NCI-H2196 treated with DMSO at 0.1 percent for 48 hours (cell line): ENCODE measurements at regions not wholly inside any gene's neighbourhood (a gene's known extent, or its start where the extent isn't known, plus 50 kb on each side); places are given as distances from the start of the nearest gene placed in this dataset.
"Not testable (repeated sequence)": the region's sequence is repeated elsewhere in the genome, so short reads cannot be mapped to it uniquely, and the experiment has no call there.

Source experiments
- DNase-seq: peaks from one replicate; lab custom pipeline; 2025; ENCODE audit not compliant: unreplicated experiment; lab: John Stamatoyannopoulos, UW

DNA sequence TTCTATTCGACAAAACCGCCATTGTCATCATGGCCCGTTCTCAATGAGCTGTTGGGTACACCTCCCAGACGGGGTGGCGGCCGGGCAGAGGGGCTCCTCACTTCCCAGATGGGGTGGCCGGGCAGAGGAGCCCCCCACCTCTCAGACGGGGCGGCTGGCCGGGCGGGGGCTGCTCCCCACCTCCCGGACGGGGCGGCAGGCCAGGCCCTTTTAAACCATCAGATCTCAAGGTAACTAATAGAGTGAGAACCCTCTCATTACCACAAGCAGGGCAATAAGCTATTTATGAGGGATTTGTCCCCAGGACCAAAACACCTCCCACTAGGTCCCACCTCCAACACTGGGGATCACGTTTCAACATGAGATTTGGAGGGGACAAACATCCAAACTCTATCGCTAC lies 571.5 kb downstream of the INSC start:
- not testable (repeated sequence) for DNase-seq

DNA sequence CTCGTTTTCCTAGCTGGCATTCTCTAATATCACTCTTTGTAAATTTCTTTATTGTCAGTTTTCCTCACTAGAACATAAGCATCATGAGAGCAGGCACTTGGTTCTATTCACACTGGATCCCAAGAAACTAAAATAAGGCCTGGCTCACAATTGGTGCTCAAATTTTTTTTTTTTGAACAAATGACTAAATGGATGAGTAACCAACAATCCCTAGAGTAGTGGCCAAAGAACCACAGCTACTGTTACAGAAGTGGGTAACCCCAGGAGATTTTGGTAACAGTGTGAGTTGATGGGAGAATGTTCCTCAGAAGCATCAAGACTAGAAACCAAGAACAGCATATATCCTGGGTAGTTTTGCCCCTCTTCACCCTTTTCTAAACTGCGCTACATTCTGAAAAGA lies 572.6 kb downstream of the INSC start:
- no peak for DNase-seq

DNA sequence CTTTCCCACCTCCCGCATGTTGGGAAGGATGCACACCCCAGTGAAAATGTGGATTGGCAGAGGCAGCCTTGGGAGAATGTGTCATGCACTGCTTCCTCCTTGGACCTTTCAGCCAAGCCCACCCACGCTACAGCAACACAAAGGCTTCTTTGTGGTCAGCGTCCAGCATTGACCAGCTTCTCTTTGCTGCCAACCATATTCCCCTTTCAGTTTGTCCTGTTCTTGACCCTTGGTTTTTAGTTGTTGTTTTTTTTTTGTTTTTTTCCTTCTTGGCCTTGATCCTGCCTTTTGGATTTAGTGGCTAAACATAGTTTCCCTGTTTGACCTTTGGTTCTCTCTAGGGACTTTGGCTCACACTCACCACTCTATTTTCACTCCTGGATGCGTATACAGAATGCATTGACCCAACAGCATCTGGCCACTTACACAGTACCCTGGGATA lies 573.6 kb downstream of the INSC start:
- DNase-seq: no peak

DNA sequence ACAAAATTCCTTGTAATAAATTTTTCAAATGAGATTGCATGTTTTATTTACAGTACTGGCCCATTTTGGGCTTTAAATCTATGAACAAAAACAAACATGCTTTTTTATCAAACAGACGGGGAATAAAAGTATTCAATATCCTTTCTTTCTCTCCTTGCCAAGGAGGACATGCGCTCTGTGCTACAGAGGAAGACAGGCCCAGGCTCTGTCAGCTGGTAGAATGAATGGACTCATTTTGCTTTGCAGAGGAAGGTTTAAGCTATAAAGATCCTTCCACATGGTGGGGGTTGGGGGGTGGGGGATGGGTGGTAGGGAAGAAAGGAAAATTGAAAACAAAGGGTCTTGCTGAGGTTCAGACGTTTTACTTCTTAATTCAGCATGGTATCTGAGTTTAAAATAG lies 575.6 kb downstream of the INSC start:
- DNase-seq: no peak

DNA sequence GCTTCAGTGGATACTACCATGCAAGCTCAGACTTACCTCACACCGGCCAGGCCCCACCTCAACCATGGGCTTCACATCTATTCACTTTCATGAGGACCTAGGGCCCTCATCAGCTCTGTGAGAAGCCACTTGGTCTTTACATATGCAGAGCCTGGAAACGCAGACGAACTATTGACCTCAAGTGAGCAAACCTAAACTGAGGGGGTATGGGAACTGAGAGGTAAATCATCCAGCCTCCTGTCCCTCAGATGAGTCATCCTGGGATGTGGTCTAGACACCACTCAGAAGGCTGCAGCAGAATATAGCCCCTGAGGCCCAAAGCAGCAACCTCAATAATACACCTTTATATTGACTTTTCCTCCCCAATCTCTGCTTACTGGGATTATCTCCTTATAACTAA lies 578.0 kb downstream of the INSC start:
- no peak for DNase-seq

DNA sequence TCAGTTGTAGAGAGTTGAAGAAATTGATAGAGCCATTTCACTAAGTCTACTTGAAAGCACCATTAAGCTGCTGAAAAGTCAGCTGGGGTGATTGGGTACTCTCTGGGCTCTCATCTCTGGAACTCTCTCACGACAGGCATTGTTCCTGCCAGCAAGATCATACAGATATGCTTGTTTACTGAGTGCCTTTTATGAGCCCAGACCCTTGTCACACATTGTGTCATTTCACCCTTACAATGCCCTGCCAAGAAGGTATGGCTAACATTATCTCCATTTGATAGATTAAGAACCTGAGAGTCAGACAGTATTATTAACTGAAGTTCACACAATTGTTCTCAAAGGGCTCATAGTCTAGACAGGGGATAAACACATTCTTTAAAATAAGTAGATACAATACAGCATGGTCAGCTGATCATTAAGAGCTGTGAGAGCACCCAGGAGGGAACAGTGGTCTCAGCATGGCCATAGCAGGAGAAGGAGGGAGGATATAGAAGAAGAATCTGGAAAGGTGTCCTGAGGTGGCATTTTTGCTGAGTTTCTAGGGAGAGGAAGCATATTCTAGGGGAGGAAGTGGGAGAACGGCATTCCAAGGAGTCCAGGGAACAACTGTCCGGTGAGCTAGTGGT lies 580.5 kb downstream of the INSC start:
- DNase-seq: no peak

DNA sequence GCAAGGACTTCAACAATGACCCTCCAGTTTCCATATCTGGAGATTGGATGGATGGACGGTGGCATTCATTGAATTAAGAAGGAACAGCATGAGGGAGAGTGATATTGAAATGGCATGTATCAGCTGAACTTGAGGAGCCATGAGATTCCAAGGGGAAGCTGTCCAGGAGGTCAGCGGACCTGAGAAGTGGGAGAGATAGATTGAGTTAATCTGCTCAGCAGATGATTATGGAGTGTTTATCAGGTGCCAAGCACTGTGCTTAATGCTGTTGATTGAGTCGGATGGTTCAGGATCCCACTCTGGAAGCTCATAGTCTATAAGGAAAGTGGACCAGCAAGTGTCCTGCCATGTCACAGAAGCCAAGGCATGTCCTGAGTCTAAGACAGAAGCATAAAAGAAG lies 581.3 kb downstream of the INSC start:
- no peak for DNase-seq

DNA sequence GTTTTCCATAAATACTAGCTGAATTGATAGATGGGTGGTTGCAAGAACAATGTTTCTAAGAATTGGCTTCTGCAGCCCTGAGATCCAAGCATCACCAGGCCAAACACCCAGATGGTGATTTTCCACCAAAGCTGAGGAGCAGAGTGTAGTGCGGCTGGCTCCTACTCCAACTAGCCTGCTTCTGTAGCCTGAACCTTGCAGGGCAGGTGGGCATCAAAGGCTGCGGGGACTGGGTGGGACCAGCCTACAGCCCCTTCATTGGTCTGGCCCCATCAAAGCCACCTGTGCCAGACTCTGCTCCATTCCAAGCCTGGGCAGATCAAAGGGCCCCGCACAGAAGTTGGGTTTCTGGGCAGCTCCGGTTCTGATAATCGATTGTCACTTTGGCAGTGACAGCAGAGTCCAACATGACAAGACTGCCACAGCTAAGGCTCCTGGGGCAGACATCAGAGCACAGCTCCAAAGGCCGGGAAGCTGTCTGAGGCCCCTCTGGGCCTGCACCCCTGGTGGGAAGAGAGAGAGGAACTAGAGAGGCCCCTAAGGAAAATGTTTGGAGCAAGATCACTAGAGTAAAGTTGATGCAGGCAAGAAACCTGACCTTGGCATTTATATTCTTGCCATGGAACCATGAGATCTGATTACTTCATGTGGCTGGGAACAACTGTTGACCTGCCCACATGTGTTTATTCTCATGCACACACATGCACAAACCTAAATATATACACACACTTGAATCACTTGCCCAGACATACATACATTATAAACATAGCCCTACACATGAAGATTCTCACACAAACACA lies 582.9 kb downstream of the INSC start:
- no peak for DNase-seq

DNA sequence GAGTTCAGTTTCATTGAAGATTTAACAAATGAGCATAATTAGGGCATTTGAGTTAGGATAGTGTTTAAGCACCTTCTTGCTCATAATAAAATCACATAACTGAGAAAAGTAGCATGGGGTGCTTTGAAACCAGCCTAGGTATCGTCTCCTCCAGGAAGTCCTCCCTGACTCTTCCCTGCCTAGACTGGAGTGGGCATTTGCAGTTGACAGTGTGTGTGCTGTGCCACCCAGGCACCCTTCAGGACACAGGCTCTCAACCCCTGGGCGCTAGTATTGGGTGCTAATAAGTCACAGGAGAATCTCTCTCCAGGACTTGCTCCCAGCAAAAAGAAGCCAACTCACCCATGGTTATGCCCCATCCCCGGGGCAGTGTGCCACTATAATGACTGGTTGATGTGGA lies 584.1 kb downstream of the INSC start:
- no peak for DNase-seq

DNA sequence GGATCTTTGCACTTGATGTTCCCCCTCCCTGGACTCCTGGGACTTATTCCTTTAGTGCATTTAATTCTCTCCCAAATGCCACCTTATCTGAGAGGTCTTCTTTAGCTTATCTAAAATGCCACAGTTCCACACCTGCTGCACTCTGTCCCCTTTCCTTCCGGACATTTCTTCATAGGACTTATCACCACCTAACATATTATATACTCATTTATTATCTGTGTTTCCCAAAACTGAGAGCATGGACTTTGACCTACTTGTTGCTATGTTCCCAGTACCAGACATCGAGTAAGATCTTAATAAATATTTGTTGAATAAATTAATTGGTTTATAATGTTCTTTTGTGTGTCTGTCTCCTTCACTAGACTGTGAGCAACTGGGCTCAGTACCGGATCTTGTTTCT lies 585.3 kb downstream of the INSC start:
- no peak for DNase-seq

DNA sequence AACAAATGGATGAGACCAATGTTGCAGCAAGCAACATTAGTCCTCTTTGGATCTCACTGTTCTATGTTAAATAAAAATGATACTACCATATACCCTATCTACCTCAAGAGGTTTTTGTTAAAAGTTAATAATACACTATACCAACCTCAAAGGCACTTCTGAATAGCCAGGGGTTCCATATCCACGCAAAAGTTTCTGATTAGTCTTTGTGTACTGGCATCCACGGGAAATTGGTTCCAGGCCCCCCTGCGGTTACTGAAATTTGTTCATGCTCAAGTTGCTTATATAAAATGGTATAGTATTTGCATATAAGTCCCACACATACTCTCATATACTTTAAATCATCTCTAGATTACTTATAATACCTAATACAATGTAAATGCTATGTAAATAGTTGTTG lies 585.7 kb downstream of the INSC start:
- DNase-seq: no peak

DNA sequence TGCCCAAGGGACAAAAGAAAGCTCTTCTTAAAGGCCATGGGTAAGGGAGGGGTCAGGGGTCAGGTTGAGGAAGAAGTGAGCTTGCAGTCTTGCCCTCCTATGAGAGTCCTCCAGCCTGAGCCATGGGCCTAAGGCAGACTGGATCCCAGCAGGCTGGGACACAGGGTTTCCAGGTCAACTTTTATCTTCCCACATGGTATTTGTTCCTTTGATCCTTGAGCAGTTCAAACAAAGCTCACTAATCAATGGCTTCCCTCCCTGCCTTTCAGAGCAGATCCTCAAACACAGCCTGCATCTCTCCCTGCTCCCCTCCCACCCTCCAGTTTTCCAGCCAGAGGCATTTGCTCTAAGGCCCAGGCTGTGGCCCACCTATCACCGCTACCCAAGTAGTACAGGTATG lies 589.3 kb downstream of the INSC start:
- no peak for DNase-seq

DNA sequence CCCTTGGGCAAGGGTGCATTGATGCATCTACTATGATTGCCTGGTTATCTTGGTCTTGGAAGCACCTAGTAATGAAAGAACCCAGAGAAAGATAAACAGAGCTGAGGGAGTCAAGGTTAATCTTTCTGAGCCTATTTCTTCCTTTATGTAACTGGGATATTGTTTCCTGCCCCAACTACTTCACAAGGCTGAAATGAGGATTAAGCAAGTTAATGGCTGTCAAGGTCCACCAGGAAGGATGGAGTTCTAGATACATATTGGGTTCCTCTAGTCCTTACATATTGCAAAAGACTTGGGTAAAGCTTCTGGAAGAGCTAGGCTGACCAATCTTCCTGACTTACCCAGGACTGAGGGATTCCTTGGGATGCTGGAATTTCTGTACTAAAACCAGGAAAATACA lies 589.8 kb downstream of the INSC start:
- DNase-seq: no peak

DNA sequence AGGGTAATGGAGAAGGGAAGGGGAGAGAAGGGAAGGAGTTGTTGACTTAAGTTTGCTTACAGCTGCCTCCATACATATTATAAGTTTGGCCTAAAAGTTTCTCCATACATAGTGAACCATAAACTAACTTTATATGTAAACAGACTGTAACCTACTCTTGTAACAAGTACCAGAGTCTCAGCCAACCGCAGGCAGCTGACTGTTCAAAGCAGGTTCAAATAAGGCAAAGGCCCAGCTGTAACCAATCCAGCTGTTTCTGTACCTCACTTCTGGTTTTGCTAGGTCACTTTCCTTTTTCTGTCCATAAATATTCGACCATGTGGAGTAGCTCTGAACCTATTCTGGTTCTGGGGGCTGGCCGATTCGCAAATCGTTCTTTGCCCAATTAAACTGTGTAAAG lies 591.2 kb downstream of the INSC start:
- no peak for DNase-seq

DNA sequence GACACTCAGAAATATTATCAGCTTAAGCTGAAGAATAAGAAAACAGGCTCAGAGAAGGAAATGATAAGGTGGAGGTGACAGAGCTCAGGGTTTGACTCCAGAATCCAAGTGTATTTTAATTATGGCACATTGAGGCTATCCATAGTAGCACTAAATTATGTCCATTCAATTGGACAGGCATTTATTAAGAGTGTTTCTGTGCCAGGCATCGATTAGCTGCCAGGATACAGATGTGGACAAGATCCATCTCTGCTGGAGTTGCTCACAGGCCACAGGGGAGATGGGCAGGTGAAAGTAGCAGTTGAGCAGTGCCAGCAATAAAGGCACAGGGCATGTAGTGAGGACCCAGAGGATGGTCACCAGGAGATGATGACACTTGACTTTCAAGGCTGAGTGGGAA lies 592.5 kb downstream of the INSC start:
- no peak for DNase-seq

DNA sequence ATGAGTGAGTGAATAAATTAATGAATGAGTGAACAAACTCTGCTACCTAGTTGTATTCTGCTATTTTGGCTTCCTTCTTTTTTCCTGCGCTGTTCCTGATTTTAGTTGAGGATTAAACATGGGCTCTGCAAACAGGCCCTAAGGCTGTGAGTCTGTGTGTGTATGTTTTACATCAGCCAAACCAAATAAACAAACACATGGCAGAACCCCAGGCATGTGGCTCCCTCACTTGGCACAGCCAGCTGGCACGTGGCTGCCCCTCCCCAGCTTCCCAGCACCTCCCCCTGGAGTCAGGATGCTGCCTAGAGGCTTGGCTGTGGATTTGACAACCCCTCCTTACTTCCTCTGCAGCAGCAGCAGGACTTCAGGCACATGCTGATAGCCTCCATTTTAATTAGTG lies 593.2 kb downstream of the INSC start:
- peak; percentile 84 for DNase-seq

DNA sequence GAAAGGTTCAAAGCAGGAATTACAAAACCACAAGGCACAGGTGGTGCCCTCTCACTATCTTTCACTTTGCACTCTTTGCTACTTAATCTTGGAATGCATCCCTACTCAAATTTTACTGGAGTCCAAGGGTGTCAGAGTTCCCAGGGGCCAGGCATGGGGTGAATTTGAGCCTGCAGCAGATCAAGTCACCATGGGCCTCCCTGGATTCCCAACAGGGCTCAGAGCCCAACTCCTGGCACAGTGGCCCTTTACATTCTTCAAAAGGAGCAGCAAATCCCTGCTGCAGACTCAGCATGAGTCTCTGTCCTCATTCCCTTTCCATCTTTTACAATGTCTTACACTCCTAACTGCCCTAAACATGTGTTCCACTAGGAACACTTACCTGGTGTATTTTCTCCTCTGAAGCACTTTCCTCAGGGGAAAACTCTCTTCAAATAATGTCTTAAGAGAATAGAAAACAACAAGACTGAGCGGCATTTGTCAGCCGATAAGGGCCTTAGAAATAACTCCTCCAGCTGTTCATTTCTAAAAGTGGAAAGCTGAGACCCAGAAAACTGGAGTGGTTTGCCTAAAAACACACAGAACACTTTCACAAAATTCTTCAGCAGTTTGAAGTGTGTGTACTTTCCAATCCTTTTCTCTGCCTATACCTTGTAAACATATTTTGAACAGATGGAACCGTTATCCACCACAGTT lies 596.0 kb downstream of the INSC start:
- DNase-seq: no peak

DNA sequence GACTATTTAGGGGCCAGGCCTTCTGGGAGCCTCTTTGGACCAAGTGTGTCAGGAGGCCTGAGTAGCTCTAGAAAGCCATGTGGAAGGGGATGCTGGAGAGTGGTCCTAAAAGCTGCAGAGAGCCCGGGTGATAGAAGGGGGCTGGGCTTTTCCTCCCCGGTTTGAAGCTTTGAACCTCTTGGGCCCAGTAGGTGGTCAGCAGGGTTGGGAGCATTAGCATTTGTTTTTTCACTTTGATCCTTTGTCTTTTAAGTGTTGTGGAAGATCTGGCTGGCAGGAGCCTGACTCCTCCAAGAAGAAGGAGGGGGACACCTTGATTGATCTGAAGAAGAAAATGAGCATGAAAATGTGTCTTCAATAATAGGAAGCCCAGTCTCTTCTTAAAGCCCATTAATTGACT lies 596.6 kb downstream of the INSC start:
- no peak for DNase-seq

DNA sequence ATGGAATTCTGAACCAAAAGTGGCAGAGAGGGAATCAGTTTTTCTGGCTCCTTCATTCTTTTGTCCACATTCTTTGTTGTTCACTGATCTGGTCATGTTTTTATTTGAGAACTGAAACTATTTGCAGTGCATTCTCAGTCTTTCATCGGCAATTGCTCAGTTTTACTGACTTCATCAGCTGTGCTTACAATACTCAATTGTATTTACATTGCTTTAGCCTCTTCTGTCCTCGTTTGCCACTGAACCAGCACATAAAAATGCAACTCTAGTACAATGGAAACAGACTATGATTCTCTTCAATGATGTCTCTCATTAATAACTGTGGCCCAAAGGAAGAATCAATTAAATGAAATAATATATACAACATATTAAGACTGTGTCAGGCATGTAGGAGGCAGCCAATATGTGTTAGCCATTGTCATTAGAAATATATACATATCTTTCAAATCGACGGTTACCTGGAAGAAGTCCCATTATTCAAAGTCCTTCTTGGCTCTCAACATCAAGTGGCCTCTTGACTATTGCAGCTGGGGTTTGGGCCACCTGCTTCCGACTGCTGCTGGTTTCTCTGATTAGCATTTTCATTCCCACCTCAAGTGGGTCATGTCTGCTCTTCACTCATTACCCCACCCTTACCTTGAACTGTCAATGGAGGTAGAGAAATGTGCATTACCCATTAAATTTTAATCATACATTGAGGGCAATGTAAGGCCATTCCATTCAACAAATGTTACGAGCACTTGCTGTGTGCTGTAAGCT lies 600.1 kb downstream of the INSC start:
- peak; percentile 56 for DNase-seq

DNA sequence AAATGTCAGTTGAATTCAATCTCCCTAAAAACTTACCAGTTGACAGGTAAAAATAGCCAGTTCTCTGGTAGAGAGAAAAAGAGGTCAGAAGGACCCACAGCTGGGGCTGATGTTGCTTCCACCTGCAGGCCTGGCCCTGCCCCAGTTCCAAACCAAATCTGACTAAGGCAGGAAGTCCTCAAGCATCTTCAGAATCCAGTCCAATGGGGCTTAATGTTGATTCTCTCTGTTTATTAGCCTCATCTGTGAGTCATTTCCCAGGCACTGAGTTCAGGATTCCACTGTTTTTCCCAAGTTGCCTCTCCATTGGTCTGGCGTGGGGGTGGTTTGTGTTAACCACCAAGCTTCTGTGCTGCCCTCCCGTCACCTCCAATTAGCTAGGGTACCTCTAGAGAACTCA lies 601.8 kb downstream of the INSC start:
- DNase-seq: no peak

DNA sequence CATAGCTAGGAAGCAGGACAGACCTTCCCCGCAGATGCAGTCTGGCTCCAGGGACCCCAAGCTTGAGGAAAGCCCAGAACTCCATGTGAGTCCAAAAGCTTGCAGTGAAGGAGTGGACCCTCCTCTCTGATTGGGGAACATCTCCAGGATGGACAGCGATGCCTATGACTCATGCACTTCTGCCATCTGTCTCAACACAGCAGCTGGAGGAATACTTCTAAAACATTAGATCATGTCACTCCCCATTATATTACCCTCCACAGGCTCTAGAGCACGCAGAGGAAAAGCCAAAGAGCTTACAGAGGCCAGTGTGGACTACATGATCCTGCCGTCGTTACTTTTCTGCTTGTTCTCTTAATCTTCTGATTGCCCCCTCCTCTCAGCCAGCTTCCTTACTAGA lies 605.7 kb downstream of the INSC start:
- DNase-seq: no peak

DNA sequence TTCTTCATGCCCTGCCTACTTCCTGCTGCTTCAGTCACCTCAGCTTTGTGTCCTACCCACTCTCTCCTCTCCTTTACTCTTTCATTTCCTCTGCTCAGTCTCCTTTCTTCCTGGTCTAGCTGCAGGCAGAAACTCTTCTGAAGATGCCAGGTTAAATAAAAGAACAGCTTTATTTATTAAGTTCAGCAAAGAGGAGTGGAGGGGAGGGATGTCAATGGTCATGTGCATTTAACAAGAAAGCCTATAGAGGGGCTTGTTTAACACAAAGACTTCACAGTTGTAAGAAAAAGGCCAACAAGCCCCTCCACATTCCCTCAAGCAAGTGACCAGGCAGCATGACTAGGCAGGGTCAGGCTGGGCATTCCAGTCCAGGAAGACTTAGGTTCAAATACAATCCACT lies 609.2 kb downstream of the INSC start:
- DNase-seq: no peak
